ENCODE measurements at regions not wholly inside any gene's neighbourhood (a gene's known extent, or its start where the extent isn't known, plus 50 kb on each side); places are given as distances from the start of the nearest gene placed in this dataset.
"Not testable (repeated sequence)": the region's sequence is repeated elsewhere in the genome, so short reads cannot be mapped to it uniquely, and the experiment has no call there.

DNA sequence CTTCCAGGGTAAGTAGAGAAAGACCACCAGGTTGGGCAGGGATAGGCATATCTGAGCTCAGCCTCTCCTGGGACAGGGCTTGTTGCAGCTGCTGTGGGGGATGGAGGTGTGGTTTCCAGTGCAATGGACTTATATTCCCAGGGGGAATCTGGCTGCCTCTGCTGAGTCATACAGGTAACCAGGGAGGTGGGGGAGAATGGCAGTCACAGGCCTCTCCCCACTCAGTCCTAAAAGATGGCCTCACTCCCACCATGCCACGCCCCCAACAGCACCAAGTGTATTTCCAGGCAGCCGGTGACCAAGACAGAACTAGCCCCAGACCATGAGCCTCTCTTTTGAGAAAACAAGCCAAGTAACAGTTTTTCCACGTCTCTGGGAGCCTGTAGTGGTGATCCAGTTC is 1240.7 kb downstream of the BRINP3 start:
- H2AFZ ChIP-seq (ENCODE audit: low read depth, low read length): 0 out of 2 replicates have a peak overlapping the region, but pooled peaks have one; percentile 1
- H3K27me3 ChIP-seq (ENCODE audit: low read depth, low read length): no peaks in the 10 kb centered on the region
- H3K79me2 ChIP-seq (ENCODE audit: low read length): no peaks in the 10 kb centered on the region
- no peak overlapping the region for H3K4me2 ChIP-seq (ENCODE audit: low read length)
- no peaks in the 10 kb centered on the region for H3K36me3 ChIP-seq (replicated peaks; ENCODE audit: low read depth, low read length)
- no peaks in the 10 kb centered on the region for H3K9me3 ChIP-seq (ENCODE audit: insufficient read depth, low read length)
- no peaks in the 10 kb centered on the region; the same call in 1 of the 2 replicates for H3K4me1 ChIP-seq (ENCODE audit: low read length)
- H4K20me1 ChIP-seq (ENCODE audit: insufficient read depth, low read length): no peaks in the 10 kb centered on the region
- TF ChIP-seq, protein P1, sequence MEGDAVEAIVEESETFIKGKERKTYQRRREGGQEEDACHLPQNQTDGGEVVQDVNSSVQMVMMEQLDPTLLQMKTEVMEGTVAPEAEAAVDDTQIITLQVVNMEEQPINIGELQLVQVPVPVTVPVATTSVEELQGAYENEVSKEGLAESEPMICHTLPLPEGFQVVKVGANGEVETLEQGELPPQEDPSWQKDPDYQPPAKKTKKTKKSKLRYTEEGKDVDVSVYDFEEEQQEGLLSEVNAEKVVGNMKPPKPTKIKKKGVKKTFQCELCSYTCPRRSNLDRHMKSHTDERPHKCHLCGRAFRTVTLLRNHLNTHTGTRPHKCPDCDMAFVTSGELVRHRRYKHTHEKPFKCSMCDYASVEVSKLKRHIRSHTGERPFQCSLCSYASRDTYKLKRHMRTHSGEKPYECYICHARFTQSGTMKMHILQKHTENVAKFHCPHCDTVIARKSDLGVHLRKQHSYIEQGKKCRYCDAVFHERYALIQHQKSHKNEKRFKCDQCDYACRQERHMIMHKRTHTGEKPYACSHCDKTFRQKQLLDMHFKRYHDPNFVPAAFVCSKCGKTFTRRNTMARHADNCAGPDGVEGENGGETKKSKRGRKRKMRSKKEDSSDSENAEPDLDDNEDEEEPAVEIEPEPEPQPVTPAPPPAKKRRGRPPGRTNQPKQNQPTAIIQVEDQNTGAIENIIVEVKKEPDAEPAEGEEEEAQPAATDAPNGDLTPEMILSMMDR (IDR thresholded peaks at IDR 0.05; ENCODE audit: low read depth, low read length): no peak
- no peak for TF ChIP-seq EZH2phosphoT487 (IDR thresholded peaks at IDR 0.05; ENCODE audit: low read depth)
- H3K4me3 ChIP-seq (ENCODE audit: low read length): no peak overlapping the region
- no peak overlapping the region for H3K27ac ChIP-seq (ENCODE audit: low read length)
- H3K9ac ChIP-seq (ENCODE audit: low read length): no peak overlapping the region

GRCh38 chr1:189253601-189254350 is 1223.9 kb downstream of the BRINP3 start:
- H3K4me3 ChIP-seq (ENCODE audit: low read length): no peak overlapping the region
- H3K27me3 ChIP-seq (ENCODE audit: low read depth, low read length): no peaks in the 10 kb centered on the region
- H3K36me3 ChIP-seq (replicated peaks; ENCODE audit: low read depth, low read length): no peaks in the 10 kb centered on the region
- H3K79me2 ChIP-seq (ENCODE audit: low read length): no peaks in the 10 kb centered on the region
- H3K9ac ChIP-seq (ENCODE audit: low read length): no peak overlapping the region
- no peak for TF ChIP-seq EZH2phosphoT487 (IDR thresholded peaks at IDR 0.05; ENCODE audit: low read depth)
- TF ChIP-seq, protein P1 (IDR thresholded peaks at IDR 0.05; ENCODE audit: low read depth, low read length): no peak
- no peak overlapping the region for H3K4me2 ChIP-seq (ENCODE audit: low read length)
- H2AFZ ChIP-seq (ENCODE audit: low read depth, low read length): no peak overlapping the region
- H3K9me3 ChIP-seq (ENCODE audit: insufficient read depth, low read length): no peaks in the 10 kb centered on the region
- no peak overlapping the region for H3K27ac ChIP-seq (ENCODE audit: low read length)
- H4K20me1 ChIP-seq (ENCODE audit: insufficient read depth, low read length): no peaks in the 10 kb centered on the region
- H3K4me1 ChIP-seq (ENCODE audit: low read length): no peaks in the 10 kb centered on the region

- H3K9ac ChIP-seq (ENCODE audit: low read length): not testable (repeated sequence)
These were observed 1216.5 kb downstream of the BRINP3 start for GRCh38 chr1:189261128-189261527.

DNA sequence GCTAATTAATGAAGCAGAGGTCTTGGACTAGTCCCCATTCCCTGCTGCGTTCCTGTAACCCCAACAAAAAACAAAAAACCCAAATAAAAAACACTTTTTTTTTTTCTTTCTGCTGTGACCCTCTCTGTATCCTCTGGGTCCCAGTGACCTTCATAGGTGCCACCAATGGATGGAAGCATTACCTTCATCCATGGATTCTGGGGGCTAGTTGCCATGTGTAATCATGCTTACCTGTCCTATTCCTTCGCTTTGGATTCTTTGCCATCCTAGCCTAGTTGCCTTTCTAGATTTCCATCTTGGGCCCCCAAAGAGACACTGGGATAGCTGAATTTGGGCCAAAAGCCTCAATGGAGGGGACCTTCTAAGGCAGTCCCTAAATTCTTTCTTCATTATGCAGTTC is 1208.7 kb downstream of the BRINP3 start:
- Histone ChIP-seq H2AFZ (ENCODE audit: low read depth, low read length) (no peak overlapping the region), H3K36me3 (replicated peaks; ENCODE audit: low read depth, low read length) (no peaks in the 10 kb centered on the region), H4K20me1 (ENCODE audit: insufficient read depth, low read length) (no peaks in the 10 kb centered on the region), H3K4me2 (ENCODE audit: low read length) (no peak overlapping the region), H3K4me3 (ENCODE audit: low read length) (no peak overlapping the region), H3K9me3 (ENCODE audit: insufficient read depth, low read length) (no peaks in the 10 kb centered on the region), H3K27me3 (ENCODE audit: low read depth, low read length) (no peaks in the 10 kb centered on the region), H3K4me1 (ENCODE audit: low read length) (no peaks in the 10 kb centered on the region), H3K79me2 (ENCODE audit: low read length) (no peaks in the 10 kb centered on the region), H3K9ac (ENCODE audit: low read length) (no peak overlapping the region), H3K27ac (ENCODE audit: low read length) (no peak overlapping the region)
- no peak for TF ChIP-seq EZH2phosphoT487 (IDR thresholded peaks at IDR 0.05; ENCODE audit: low read depth)
- TF ChIP-seq, protein P1 (IDR thresholded peaks at IDR 0.05; ENCODE audit: low read depth, low read length): no peak

More at GRCh38 chr1:189261128-189261527, 1216.5 kb downstream of the BRINP3 start:
- not testable (repeated sequence) for H3K27me3 ChIP-seq (ENCODE audit: low read depth, low read length); H2AFZ ChIP-seq (ENCODE audit: low read depth, low read length); H3K27ac ChIP-seq (ENCODE audit: low read length); H3K4me2 ChIP-seq (ENCODE audit: low read length); H3K4me3 ChIP-seq (ENCODE audit: low read length); H3K4me1 ChIP-seq (ENCODE audit: low read length); H3K79me2 ChIP-seq (ENCODE audit: low read length); H4K20me1 ChIP-seq (ENCODE audit: insufficient read depth, low read length); H3K36me3 ChIP-seq (replicated peaks; ENCODE audit: low read depth, low read length); H3K9me3 ChIP-seq (ENCODE audit: insufficient read depth, low read length)

Measured in OCI-LY3 (cell line).